ENCODE measurements at regions not wholly inside any gene's neighbourhood (a gene's known extent, or its start where the extent isn't known, plus 50 kb on each side); places are given as distances from the start of the nearest gene placed in this dataset.
"Not testable (repeated sequence)": the region's sequence is repeated elsewhere in the genome, so short reads cannot be mapped to it uniquely, and the experiment has no call there.

DNA sequence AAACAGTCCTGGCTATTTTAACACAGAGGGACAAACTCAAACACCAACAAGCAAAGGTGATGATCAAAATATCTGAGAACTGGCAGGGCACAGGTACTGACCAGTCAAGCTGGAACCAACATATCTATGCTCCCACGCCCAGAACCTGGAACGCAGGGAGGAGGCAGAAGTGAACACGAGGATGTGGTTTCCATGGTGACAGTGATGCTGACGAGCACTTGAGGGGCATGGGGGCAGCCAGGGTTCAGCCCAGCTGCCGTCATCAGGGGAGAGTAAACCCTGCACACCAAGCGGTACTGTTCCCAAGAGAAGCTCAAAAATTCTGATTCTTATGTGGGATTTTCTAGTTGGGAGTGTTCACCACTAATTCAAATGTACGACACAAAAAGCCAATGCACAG lies 113.6 kb upstream of the SFSWAP start:
- H3K36me3 ChIP-seq = no peaks in the 10 kb centered on the region
- no peak overlapping the region for H3K4me3 ChIP-seq
- H3K4me3 Mint-ChIP-seq = no peak overlapping the region
- peaks cover 33% of the 10 kb centered on the region for H3K4me1 Mint-ChIP-seq
- no peaks in the 10 kb centered on the region for H3F3A ChIP-seq (ENCODE audit: low read depth)
- no peak for DNase-seq (ENCODE audit: low spot score)
- H3K9me3 Mint-ChIP-seq = no peaks in the 10 kb centered on the region
- no peak overlapping the region for H2AFZ ChIP-seq (replicated peaks)
- no peak overlapping the region for H3K9ac ChIP-seq
- H3K79me2 ChIP-seq (ENCODE audit: low read depth) = no peaks in the 10 kb centered on the region
- H4K20me1 ChIP-seq (ENCODE audit: low read depth) = no peaks in the 10 kb centered on the region
- H3K27me3 ChIP-seq = no peaks in the 10 kb centered on the region
- peaks cover 5% of the 10 kb centered on the region for H3K4me1 ChIP-seq
- peaks cover 11% of the 10 kb centered on the region for H3K27me3 Mint-ChIP-seq (ENCODE audit: insufficient read depth, low read depth)
- no peak overlapping the region for H3K27ac Mint-ChIP-seq
- TF ChIP-seq, protein P1, sequence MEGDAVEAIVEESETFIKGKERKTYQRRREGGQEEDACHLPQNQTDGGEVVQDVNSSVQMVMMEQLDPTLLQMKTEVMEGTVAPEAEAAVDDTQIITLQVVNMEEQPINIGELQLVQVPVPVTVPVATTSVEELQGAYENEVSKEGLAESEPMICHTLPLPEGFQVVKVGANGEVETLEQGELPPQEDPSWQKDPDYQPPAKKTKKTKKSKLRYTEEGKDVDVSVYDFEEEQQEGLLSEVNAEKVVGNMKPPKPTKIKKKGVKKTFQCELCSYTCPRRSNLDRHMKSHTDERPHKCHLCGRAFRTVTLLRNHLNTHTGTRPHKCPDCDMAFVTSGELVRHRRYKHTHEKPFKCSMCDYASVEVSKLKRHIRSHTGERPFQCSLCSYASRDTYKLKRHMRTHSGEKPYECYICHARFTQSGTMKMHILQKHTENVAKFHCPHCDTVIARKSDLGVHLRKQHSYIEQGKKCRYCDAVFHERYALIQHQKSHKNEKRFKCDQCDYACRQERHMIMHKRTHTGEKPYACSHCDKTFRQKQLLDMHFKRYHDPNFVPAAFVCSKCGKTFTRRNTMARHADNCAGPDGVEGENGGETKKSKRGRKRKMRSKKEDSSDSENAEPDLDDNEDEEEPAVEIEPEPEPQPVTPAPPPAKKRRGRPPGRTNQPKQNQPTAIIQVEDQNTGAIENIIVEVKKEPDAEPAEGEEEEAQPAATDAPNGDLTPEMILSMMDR (IDR thresholded peaks at IDR 0.05) = no peak
- no peak for TF ChIP-seq EZH2phosphoT487 (IDR thresholded peaks at IDR 0.05)
- no peak for TF ChIP-seq EZH2 (IDR thresholded peaks at IDR 0.05)
- no peak overlapping the region for H3K27ac ChIP-seq
- H3K36me3 Mint-ChIP-seq = no peaks in the 10 kb centered on the region
- H3K9me3 ChIP-seq (ENCODE audit: low read depth) = no peaks in the 10 kb centered on the region
- H3K4me2 ChIP-seq = no peak overlapping the region

DNA sequence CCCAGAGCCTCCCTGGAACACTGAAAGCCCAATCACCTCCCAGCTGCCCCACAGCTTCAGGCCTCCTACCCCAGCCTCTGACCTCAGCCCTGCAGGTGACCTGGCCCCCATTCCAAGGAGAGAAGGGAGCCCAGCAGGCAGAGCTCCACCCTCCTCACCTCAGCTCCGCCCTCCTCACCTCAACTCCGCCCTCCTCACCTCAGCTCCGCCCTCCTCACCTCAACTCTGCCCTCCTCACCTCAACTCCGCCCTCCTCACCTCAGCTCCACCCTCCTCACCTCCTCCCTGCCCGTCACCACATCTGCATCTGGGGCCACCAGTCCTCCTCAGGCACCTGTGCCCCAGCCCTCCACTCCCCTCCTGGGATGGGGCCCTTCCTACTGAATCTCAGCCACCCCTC lies 112.2 kb upstream of the SFSWAP start:
- Histone ChIP-seq H3K4me1 (peaks cover 12% of the 10 kb centered on the region), H3K9me3 (ENCODE audit: low read depth) (no peaks in the 10 kb centered on the region), H3K4me2 (no peak overlapping the region), H4K20me1 (ENCODE audit: low read depth) (no peaks in the 10 kb centered on the region), H3K79me2 (ENCODE audit: low read depth) (no peaks in the 10 kb centered on the region), H3K4me3 (no peak overlapping the region), H3K9ac (no peak overlapping the region), H3K36me3 (no peaks in the 10 kb centered on the region), H2AFZ (replicated peaks) (no peak overlapping the region), H3F3A (ENCODE audit: low read depth) (peaks cover 3% of the 10 kb centered on the region), H3K27me3 (no peaks in the 10 kb centered on the region), H3K27ac (no peak overlapping the region)
- DNase-seq (ENCODE audit: low spot score) = no peak
- no peak overlapping the region for H3K27ac Mint-ChIP-seq
- TF ChIP-seq EZH2phosphoT487 (IDR thresholded peaks at IDR 0.05) (no peak), EZH2 (IDR thresholded peaks at IDR 0.05) (no peak)
- TF ChIP-seq, protein P1 (IDR thresholded peaks at IDR 0.05) = no peak
- H3K4me1 Mint-ChIP-seq = peaks cover 38% of the 10 kb centered on the region
- H3K36me3 Mint-ChIP-seq = no peaks in the 10 kb centered on the region
- H3K9me3 Mint-ChIP-seq = no peaks in the 10 kb centered on the region
- H3K4me3 Mint-ChIP-seq = no peak overlapping the region
- H3K27me3 Mint-ChIP-seq (ENCODE audit: insufficient read depth, low read depth) = peaks cover 11% of the 10 kb centered on the region

- no peaks in the 10 kb centered on the region for H3K27me3 ChIP-seq
- H2AFZ ChIP-seq (replicated peaks) = no peak overlapping the region
- no peak overlapping the region for H3K4me2 ChIP-seq
- Mint-ChIP-seq H3K4me1 (peaks cover 46% of the 10 kb centered on the region), H3K36me3 (no peaks in the 10 kb centered on the region), H3K4me3 (no peak overlapping the region), H3K9me3 (no peaks in the 10 kb centered on the region), H3K27ac (no peak overlapping the region), H3K27me3 (ENCODE audit: insufficient read depth, low read depth) (peaks cover 11% of the 10 kb centered on the region)
- no peaks in the 10 kb centered on the region for H4K20me1 ChIP-seq (ENCODE audit: low read depth)
- no peak overlapping the region for H3K4me3 ChIP-seq
- H3K4me1 ChIP-seq = peaks cover 20% of the 10 kb centered on the region
- H3K9me3 ChIP-seq (ENCODE audit: low read depth) = no peaks in the 10 kb centered on the region
- H3K36me3 ChIP-seq = no peaks in the 10 kb centered on the region
- H3K27ac ChIP-seq = no peak overlapping the region
- H3K79me2 ChIP-seq (ENCODE audit: low read depth) = no peaks in the 10 kb centered on the region
- DNase-seq (ENCODE audit: low spot score) = no peak
- TF ChIP-seq EZH2 (IDR thresholded peaks at IDR 0.05) = no peak
- peaks cover 11% of the 10 kb centered on the region for H3F3A ChIP-seq (ENCODE audit: low read depth)
- H3K9ac ChIP-seq = no peak overlapping the region
Observed at GRCh38 chr12:131599190-131600159, 111.4 kb upstream of the SFSWAP start.

GRCh38 chr12:131600160-131600532 lies 110.7 kb upstream of the SFSWAP start:
- no peak for DNase-seq (ENCODE audit: low spot score)
- no peak overlapping the region for H3K4me3 ChIP-seq
- H3K27ac ChIP-seq = no peak overlapping the region
- H3K4me1 Mint-ChIP-seq = peaks cover 53% of the 10 kb centered on the region
- no peak overlapping the region for H3K27ac Mint-ChIP-seq
- H3K27me3 Mint-ChIP-seq (ENCODE audit: insufficient read depth, low read depth) = peaks cover 11% of the 10 kb centered on the region
- H3K27me3 ChIP-seq = no peaks in the 10 kb centered on the region
- peaks cover 12% of the 10 kb centered on the region for H3F3A ChIP-seq (ENCODE audit: low read depth)
- no peaks in the 10 kb centered on the region for H3K9me3 ChIP-seq (ENCODE audit: low read depth)
- no peak overlapping the region for H3K4me3 Mint-ChIP-seq
- H3K4me1 ChIP-seq = peaks cover 26% of the 10 kb centered on the region
- H4K20me1 ChIP-seq (ENCODE audit: low read depth) = no peaks in the 10 kb centered on the region
- H3K36me3 Mint-ChIP-seq = no peaks in the 10 kb centered on the region
- H3K36me3 ChIP-seq = no peaks in the 10 kb centered on the region
- H3K79me2 ChIP-seq (ENCODE audit: low read depth) = no peaks in the 10 kb centered on the region
- no peak overlapping the region for H2AFZ ChIP-seq (replicated peaks)
- H3K4me2 ChIP-seq = no peak overlapping the region
- H3K9ac ChIP-seq = no peak overlapping the region
- TF ChIP-seq EZH2 (IDR thresholded peaks at IDR 0.05) = no peak
- no peak for TF ChIP-seq EZH2phosphoT487 (IDR thresholded peaks at IDR 0.05)
- TF ChIP-seq, protein P1 (IDR thresholded peaks at IDR 0.05) = no peak
- no peaks in the 10 kb centered on the region for H3K9me3 Mint-ChIP-seq

- H3F3A ChIP-seq (ENCODE audit: low read depth) = peaks cover 12% of the 10 kb centered on the region
- H3K79me2 ChIP-seq (ENCODE audit: low read depth); H4K20me1 ChIP-seq (ENCODE audit: low read depth); H3K27me3 Mint-ChIP-seq (ENCODE audit: insufficient read depth, low read depth); H3K27ac Mint-ChIP-seq; H3K36me3 Mint-ChIP-seq; H3K27me3 ChIP-seq; H3K9me3 Mint-ChIP-seq; H3K4me3 Mint-ChIP-seq; DNase-seq (ENCODE audit: low spot score); H3K4me2 ChIP-seq; H3K27ac ChIP-seq; H3K4me3 ChIP-seq; H2AFZ ChIP-seq (replicated peaks); H3K9ac ChIP-seq; H3K9me3 ChIP-seq (ENCODE audit: low read depth); H3K36me3 ChIP-seq: not testable (repeated sequence)
- peaks cover 26% of the 10 kb centered on the region for H3K4me1 ChIP-seq
- peaks cover 61% of the 10 kb centered on the region for H3K4me1 Mint-ChIP-seq
Observed at GRCh38 chr12:131601499-131601898, 109.4 kb upstream of the SFSWAP start.
